ENCODE measurements at regions not wholly inside any gene's neighbourhood (a gene's known extent, or its start where the extent isn't known, plus 50 kb on each side); places are given as distances from the start of the nearest gene placed in this dataset.

- H3K27me3 Mint-ChIP-seq (ENCODE audit: low read depth) = no peaks in the 10 kb centered on the region
- Histone ChIP-seq H3K9me3 (ENCODE audit: control insufficient read depth, low read depth, low read length) (no peaks in the 10 kb centered on the region), H4K20me1 (ENCODE audit: control insufficient read depth, insufficient read depth, insufficient read length) (no peaks in the 10 kb centered on the region), H2BK15ac (ENCODE audit: low read depth, low read length) (no peak overlapping the region), H3K23ac (ENCODE audit: insufficient read length, low read depth, low read length) (no peak overlapping the region), H3K79me1 (ENCODE audit: insufficient read depth, low read depth, low read length, poor library complexity, severe bottlenecking) (no peaks in the 10 kb centered on the region), H3T11ph (ENCODE audit: low read length) (no peak overlapping the region), H3K27ac (ENCODE audit: insufficient read length, low read depth, low read length) (peak overlapping the region; percentile 92), H2BK5ac (ENCODE audit: insufficient read length, low read length) (no peak overlapping the region), H4K8ac (replicated peaks; ENCODE audit: insufficient read length, low read depth, low read length) (no peak overlapping the region), H3K9ac (ENCODE audit: extremely low read depth, insufficient read length, low read length) (no peak overlapping the region), H3K4ac (ENCODE audit: low read depth, low read length) (no peak overlapping the region), H2BK20ac (ENCODE audit: low read depth, low read length, poor library complexity, severe bottlenecking) (no peak overlapping the region), H2BK12ac (ENCODE audit: insufficient read length, low read depth, low read length) (no peak overlapping the region), H3K4me2 (ENCODE audit: insufficient read depth, insufficient read length, low read length) (peak overlapping the region; percentile 37), H2AK5ac (ENCODE audit: insufficient read length, low read length) (no peak overlapping the region), H3K27me3 (ENCODE audit: insufficient read depth, low read length) (no peaks in the 10 kb centered on the region), H3K56ac (ENCODE audit: insufficient read length, low read depth, low read length) (peak overlapping the region; percentile 84), H4K91ac (ENCODE audit: insufficient read length, low read depth, low read length) (no peak overlapping the region), H3K18ac (ENCODE audit: insufficient read length, low read depth, low read length) (no peak overlapping the region), H4K5ac (ENCODE audit: insufficient read length, low read depth, low read length) (no peak overlapping the region), H2BK120ac (ENCODE audit: low read depth, low read length, poor library complexity, severe bottlenecking) (no peak overlapping the region), H3K14ac (ENCODE audit: insufficient read depth, low read length) (no peak overlapping the region), H2AFZ (ENCODE audit: low read length) (no peak overlapping the region), H3K79me2 (ENCODE audit: insufficient read depth, low read length) (no peaks in the 10 kb centered on the region), H3K4me1 (ENCODE audit: insufficient read depth, low read length) (peaks cover 16% of the 10 kb centered on the region; the same call in 1 of the 2 replicates), H3K23me2 (ENCODE audit: insufficient read length, low read depth, low read length, poor library complexity, severe bottlenecking) (no peaks in the 10 kb centered on the region)
- no CpG with 5 or more reads among the region's 7 CpGs for WGBS (ENCODE audit: extremely low coverage, insufficient read length, low lambda C conversion rate)
- peak; percentile 24; the same call in 2 of the 3 replicates for TF ChIP-seq CTCF (conservative IDR thresholded peaks at IDR 0.05)
- DNase-seq = peak; percentile 56
- H3K36me3 Mint-ChIP-seq (ENCODE audit: insufficient read depth in 1 of 3, low read depth in 3 of 3) = peaks cover 0 to 10% (median 0%) of the 10 kb centered on the region in 3 experiments; a peak in 4 of 7 replicates
- peak overlapping the region in 1 of 2 experiments; percentile 3; a peak in 1 of 5 replicates for H3K4me3 Mint-ChIP-seq
- peak overlapping the region; percentile 85 to 96 (median 89) for H3K27ac Mint-ChIP-seq
- peaks cover 0 to 2% of the 10 kb centered on the region in 2 experiments; a peak in 1 of 5 replicates for H3K9me3 Mint-ChIP-seq
- peaks cover 39 to 46% of the 10 kb centered on the region in 2 experiments for H3K4me1 Mint-ChIP-seq
Observed at GRCh38 chr1:238377280-238377919, 486.7 kb upstream of the ZP4 start.
